MG63 (cell line): ENCODE measurements at regions not wholly inside any gene's neighbourhood (a gene's known extent, or its start where the extent isn't known, plus 50 kb on each side); places are given as distances from the start of the nearest gene placed in this dataset.

Source experiments
- DNase-seq: peaks from one replicate; pipeline ENCODE4 v3.0.0-alpha.2; 2020
- H3K27me3 ChIP-seq: fragments of 250-450 bp; sonication (Bioruptor Pico); 2 replicates; pipeline ENCODE4 v1.5.1; 2020; ENCODE audit warnings: mild to moderate bottlenecking, moderate library complexity
- H3K36me3 ChIP-seq: fragments of 250-450 bp; sonication (Bioruptor Pico); 2 replicates; pipeline ENCODE4 v1.5.1; 2020; ENCODE audit warnings: mild to moderate bottlenecking, moderate library complexity
- H3K4me3 ChIP-seq: fragments of 250-450 bp; sonication (Bioruptor Pico); 2 replicates; pipeline ENCODE4 v1.5.1; 2020; ENCODE audit warnings: mild to moderate bottlenecking, moderate library complexity
- H3K9me3 ChIP-seq: fragments of 250-450 bp; sonication (Bioruptor Pico); 2 replicates; pipeline ENCODE4 v1.5.1; 2020; ENCODE audit warnings: mild to moderate bottlenecking, moderate library complexity

- H3K27me3 ChIP-seq, result no peaks in the 10 kb centered on the region
- H3K4me3 ChIP-seq, result peak overlapping the region; percentile 55
- peak; percentile 43 for DNase-seq
These were observed 216.1 kb downstream of the MEF2C start for GRCh38 chr5:88666761-88667495.

GRCh38 chr5:88665750-88666215 lies 217.2 kb downstream of the MEF2C start:
- peak overlapping the region; percentile 55 for H3K4me3 ChIP-seq

More at GRCh38 chr5:88666761-88667495, 216.1 kb downstream of the MEF2C start:
- H3K36me3 ChIP-seq, result peaks cover 57% of the 10 kb centered on the region
- H3K9me3 ChIP-seq, result no peaks in the 10 kb centered on the region

GRCh38 chr5:88664645-88665044 lies 218.3 kb downstream of the MEF2C start:
- Histone ChIP-seq H3K9me3 (no peaks in the 10 kb centered on the region), H3K4me3 (peak overlapping the region; percentile 55), H3K27me3 (no peaks in the 10 kb centered on the region), H3K36me3 (peaks cover 41% of the 10 kb centered on the region)
- DNase-seq, result no peak

More at GRCh38 chr5:88665750-88666215, 217.2 kb downstream of the MEF2C start:
- Histone ChIP-seq H3K36me3 (peaks cover 51% of the 10 kb centered on the region), H3K27me3 (no peaks in the 10 kb centered on the region), H3K9me3 (no peaks in the 10 kb centered on the region)
- peak; percentile 57 for DNase-seq

- DNase-seq, result no peak
- Histone ChIP-seq H3K36me3 (peaks cover 38% of the 10 kb centered on the region), H3K4me3 (peak overlapping the region; percentile 13), H3K27me3 (no peaks in the 10 kb centered on the region), H3K9me3 (no peaks in the 10 kb centered on the region)
These were observed 219.2 kb downstream of the MEF2C start for GRCh38 chr5:88663793-88664216.

GRCh38 chr5:88662846-88663245 lies 220.1 kb downstream of the MEF2C start:
- Histone ChIP-seq H3K9me3 (no peaks in the 10 kb centered on the region), H3K4me3 (no peak overlapping the region), H3K36me3 (peaks cover 37% of the 10 kb centered on the region), H3K27me3 (no peaks in the 10 kb centered on the region)
- no peak for DNase-seq

- no peaks in the 10 kb centered on the region for H3K27me3 ChIP-seq
- peak overlapping the region; percentile 57 for H3K4me3 ChIP-seq
- no peak for DNase-seq
These were observed 221.2 kb downstream of the MEF2C start for GRCh38 chr5:88661806-88662207.

GRCh38 chr5:88660947-88661805 lies 221.8 kb downstream of the MEF2C start:
- Histone ChIP-seq H3K9me3 (no peaks in the 10 kb centered on the region), H3K4me3 (peak overlapping the region; percentile 57), H3K36me3 (peaks cover 26% of the 10 kb centered on the region), H3K27me3 (no peaks in the 10 kb centered on the region)
- DNase-seq, result peak; percentile 100

More at GRCh38 chr5:88661806-88662207, 221.2 kb downstream of the MEF2C start:
- Histone ChIP-seq H3K36me3 (peaks cover 31% of the 10 kb centered on the region), H3K9me3 (no peaks in the 10 kb centered on the region)

GRCh38 chr5:88660264-88660946 lies 222.6 kb downstream of the MEF2C start:
- DNase-seq, result peak; percentile 92
- Histone ChIP-seq H3K27me3 (no peaks in the 10 kb centered on the region), H3K9me3 (no peaks in the 10 kb centered on the region), H3K36me3 (peaks cover 19% of the 10 kb centered on the region), H3K4me3 (peak overlapping the region; percentile 57)

GRCh38 chr5:88659529-88660263 lies 223.3 kb downstream of the MEF2C start:
- Histone ChIP-seq H3K27me3 (no peaks in the 10 kb centered on the region), H3K9me3 (no peaks in the 10 kb centered on the region), H3K36me3 (peaks cover 12% of the 10 kb centered on the region), H3K4me3 (no peak overlapping the region)
- DNase-seq, result no peak

GRCh38 chr5:88658886-88659285 lies 224.1 kb downstream of the MEF2C start:
- H3K36me3 ChIP-seq, result peaks cover 4% of the 10 kb centered on the region
- no peaks in the 10 kb centered on the region for H3K27me3 ChIP-seq
- no peak for DNase-seq
- H3K4me3 ChIP-seq, result no peak overlapping the region
- H3K9me3 ChIP-seq, result no peaks in the 10 kb centered on the region

- H3K27me3 ChIP-seq, result no peaks in the 10 kb centered on the region
- H3K4me3 ChIP-seq, result no peak overlapping the region
- no peaks in the 10 kb centered on the region for H3K36me3 ChIP-seq
- H3K9me3 ChIP-seq, result no peaks in the 10 kb centered on the region
- no peak for DNase-seq
These were observed 224.8 kb downstream of the MEF2C start for GRCh38 chr5:88657906-88658775.

- Histone ChIP-seq H3K36me3 (no peaks in the 10 kb centered on the region), H3K27me3 (no peaks in the 10 kb centered on the region), H3K9me3 (no peaks in the 10 kb centered on the region), H3K4me3 (no peak overlapping the region)
- DNase-seq, result no peak
These were observed 225.8 kb downstream of the MEF2C start for GRCh38 chr5:88657136-88657535.

GRCh38 chr5:88656221-88656950 lies 226.6 kb downstream of the MEF2C start:
- H3K4me3 ChIP-seq, result no peak overlapping the region
- DNase-seq, result no peak
- H3K36me3 ChIP-seq, result no peaks in the 10 kb centered on the region
- H3K9me3 ChIP-seq, result no peaks in the 10 kb centered on the region
- H3K27me3 ChIP-seq, result no peaks in the 10 kb centered on the region

- H3K36me3 ChIP-seq, result no peaks in the 10 kb centered on the region
- H3K4me3 ChIP-seq, result no peak overlapping the region
- DNase-seq, result no peak
- no peaks in the 10 kb centered on the region for H3K9me3 ChIP-seq
- no peaks in the 10 kb centered on the region; the same call in 1 of the 2 replicates for H3K27me3 ChIP-seq
These were observed 229.5 kb downstream of the MEF2C start for GRCh38 chr5:88653471-88653870.

GRCh38 chr5:88647901-88648300 lies 235.1 kb downstream of the MEF2C start:
- no peaks in the 10 kb centered on the region; the same call in 1 of the 2 replicates for H3K27me3 ChIP-seq
- H3K4me3 ChIP-seq, result no peak overlapping the region
- no peaks in the 10 kb centered on the region; the same call in 1 of the 2 replicates for H3K9me3 ChIP-seq
- no peaks in the 10 kb centered on the region for H3K36me3 ChIP-seq
- DNase-seq, result no peak
